ENCODE measurements at regions not wholly inside any gene's neighbourhood (a gene's known extent, or its start where the extent isn't known, plus 50 kb on each side); places are given as distances from the start of the nearest gene placed in this dataset.

DNA sequence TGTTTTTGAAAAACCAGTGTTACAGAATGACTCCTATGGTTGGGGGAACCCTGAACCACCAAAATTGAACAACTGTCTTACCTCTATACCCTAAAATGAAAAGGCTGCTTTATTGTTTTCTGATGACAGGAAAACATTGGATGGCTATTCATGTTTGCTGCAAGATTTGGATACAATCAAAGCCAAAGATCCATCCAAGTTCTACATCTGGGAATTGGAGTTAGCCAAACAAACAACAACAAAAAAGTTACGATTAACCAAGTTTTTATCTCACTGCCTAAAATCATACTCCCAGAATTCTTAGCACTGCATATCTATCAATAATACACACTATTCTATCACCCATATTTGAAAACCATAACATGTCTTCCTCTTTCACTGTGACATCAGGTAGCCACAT lies 349.7 kb upstream of the SLC7A11 start:
- TF ChIP-seq, protein P1, sequence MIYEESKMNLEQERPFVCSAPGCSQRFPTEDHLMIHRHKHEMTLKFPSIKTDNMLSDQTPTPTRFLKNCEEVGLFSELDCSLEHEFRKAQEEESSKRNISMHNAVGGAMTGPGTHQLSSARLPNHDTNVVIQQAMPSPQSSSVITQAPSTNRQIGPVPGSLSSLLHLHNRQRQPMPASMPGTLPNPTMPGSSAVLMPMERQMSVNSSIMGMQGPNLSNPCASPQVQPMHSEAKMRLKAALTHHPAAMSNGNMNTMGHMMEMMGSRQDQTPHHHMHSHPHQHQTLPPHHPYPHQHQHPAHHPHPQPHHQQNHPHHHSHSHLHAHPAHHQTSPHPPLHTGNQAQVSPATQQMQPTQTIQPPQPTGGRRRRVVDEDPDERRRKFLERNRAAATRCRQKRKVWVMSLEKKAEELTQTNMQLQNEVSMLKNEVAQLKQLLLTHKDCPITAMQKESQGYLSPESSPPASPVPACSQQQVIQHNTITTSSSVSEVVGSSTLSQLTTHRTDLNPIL (CRISPR knock-in tag; IDR thresholded peaks at IDR 0.05; ENCODE audit: low read depth) = no peak
- TF ChIP-seq SNAI2 (CRISPR knock-in tag; IDR thresholded peaks at IDR 0.05) (no peak), OSR1 (CRISPR knock-in tag; IDR thresholded peaks at IDR 0.05) (no peak), ZFP30 (CRISPR knock-in tag; IDR thresholded peaks at IDR 0.05) (no peak), ARNTL (CRISPR knock-in tag; IDR thresholded peaks at IDR 0.05; ENCODE audit: borderline replicate concordance, low read depth) (no peak), ZFP3 (CRISPR knock-in tag; IDR thresholded peaks at IDR 0.05) (no peak), PPARA (CRISPR knock-in tag; IDR thresholded peaks at IDR 0.05; ENCODE audit: borderline replicate concordance) (no peak), ZC3H10 (CRISPR knock-in tag; IDR thresholded peaks at IDR 0.05) (no peak), TOX (CRISPR knock-in tag; IDR thresholded peaks at IDR 0.05; ENCODE audit: borderline replicate concordance) (no peak), TSHZ2 (CRISPR knock-in tag; IDR thresholded peaks at IDR 0.05) (no peak), ZNF8 (CRISPR knock-in tag; IDR thresholded peaks at IDR 0.05) (no peak)

All from SK-N-SH treated with all-trans-retinoic acid at 6 μM for 48 hours (cell line).